Panc1 (cell line): ENCODE measurements at regions not wholly inside any gene's neighbourhood (a gene's known extent, or its start where the extent isn't known, plus 50 kb on each side); places are given as distances from the start of the nearest gene placed in this dataset.

ENCODE experiments used
- CTCF ChIP-seq: fragments of 450-650 bp; IDR thresholded peaks from 2 replicates; pipeline ENCODE4 v1.5.1; 2017; ENCODE audit warnings: mild to moderate bottlenecking
- POLR2AphosphoS5 ChIP-seq: IDR thresholded peaks from 2 replicates; pipeline ENCODE4 v1.6.1; 2012; ENCODE audit warnings: mild to moderate bottlenecking, low read depth, low read length, moderate library complexity
- REST ChIP-seq, 2 experiments: IDR thresholded peaks; 2 replicates each; pipeline ENCODE4 v1.6.1; 2011 to 2012; ENCODE audit warnings: low read depth in 2 of 2, control low read depth in 1 of 2, low read length in 1 of 2, mild to moderate bottlenecking in 1 of 2, moderate library complexity in 1 of 2; ENCODE audit not compliant: insufficient read depth in 1 of 2
- TCF7L2 ChIP-seq: IDR thresholded peaks from 2 replicates; pipeline ENCODE4 v1.6.1; 2011; ENCODE audit warnings: mild to moderate bottlenecking, low read depth, low read length, inconsistent platforms

- TF ChIP-seq CTCF (no peak), POLR2AphosphoS5 (no peak), TCF7L2 (no peak), REST (IDR thresholded peaks at IDR 0.05; ENCODE audit: insufficient read depth in 1 of 2, low read depth in 2 of 2, low read length in 1 of 2) (no peak)
Measured at GRCh38 chr15:94963953-94964352, 732.6 kb downstream of the MCTP2 start.
